ENCODE measurements at regions not wholly inside any gene's neighbourhood (a gene's known extent, or its start where the extent isn't known, plus 50 kb on each side); places are given as distances from the start of the nearest gene placed in this dataset.

DNA sequence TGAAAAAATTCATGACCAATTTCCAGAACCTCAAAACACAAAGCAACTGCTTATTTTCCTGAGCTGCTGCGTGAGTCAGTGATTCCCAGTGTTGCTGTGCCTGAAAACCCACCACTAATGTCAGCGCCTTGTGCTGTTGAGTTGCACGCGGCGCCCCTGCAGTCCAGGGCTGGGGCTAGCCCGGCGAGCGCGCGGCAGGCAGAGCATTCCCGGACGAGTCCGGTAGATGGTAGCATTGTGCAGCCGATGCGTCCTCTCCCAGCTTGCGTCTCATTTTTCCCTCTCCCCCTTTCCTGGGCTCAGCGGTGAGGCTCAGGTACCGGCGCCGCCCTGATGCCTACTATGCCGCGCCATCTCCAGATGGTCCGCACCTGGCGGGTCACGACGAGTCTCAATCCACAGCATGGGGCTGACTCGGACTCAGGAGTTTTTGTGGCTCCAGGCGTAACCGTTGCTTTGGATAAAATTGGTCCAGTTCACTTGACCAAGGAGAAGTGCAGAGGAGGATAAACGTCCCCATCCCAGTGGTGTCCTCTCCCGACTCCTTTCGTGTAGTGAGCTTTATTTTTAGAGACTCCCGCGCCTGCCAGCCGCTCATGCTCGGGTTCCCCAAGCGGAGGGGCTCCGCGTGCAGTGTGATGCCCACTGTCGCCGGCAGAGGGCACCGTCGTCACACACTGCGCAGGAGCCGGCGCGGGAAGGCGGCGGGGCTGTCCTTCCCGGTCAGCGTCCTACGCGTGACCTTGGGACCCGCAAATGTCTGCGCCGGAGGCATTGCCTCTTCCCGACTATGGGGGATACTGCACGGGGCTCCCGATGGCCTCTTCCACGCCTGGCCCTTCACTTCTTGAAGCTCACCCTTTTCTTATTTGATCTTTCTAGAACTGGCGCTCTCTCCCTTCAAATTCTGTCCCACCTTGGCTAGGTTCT, 53.6 kb upstream of the IGFBP7 start:
- Histone ChIP-seq H3K4me2 (ENCODE audit: low read length) (peak overlapping the region; percentile 90), H3K27ac (ENCODE audit: low read length) (peak overlapping the region; percentile 67), H3K9ac (ENCODE audit: low read length) (peak overlapping the region; percentile 78), H3K79me2 (replicated peaks; ENCODE audit: insufficient read depth, low read length) (no peaks in the 10 kb centered on the region), H3K27me3 (ENCODE audit: insufficient read depth, low read depth, low read length) (no peaks in the 10 kb centered on the region), H2AFZ (ENCODE audit: low read depth, low read length) (peak overlapping the region; percentile 59), H3K9me2 (ENCODE audit: insufficient read depth, low read length) (no peaks in the 10 kb centered on the region), H3K9me3 (ENCODE audit: low read length) (no peaks in the 10 kb centered on the region), H3K36me3 (ENCODE audit: insufficient read depth, low read length) (no peaks in the 10 kb centered on the region), H3K4me3 (ENCODE audit: low read length) (peak overlapping the region; percentile 84), H4K20me1 (ENCODE audit: insufficient read depth) (no peaks in the 10 kb centered on the region), H3F3A (ENCODE audit: insufficient read depth, low read length, poor library complexity, severe bottlenecking) (no peaks in the 10 kb centered on the region)
- TF ChIP-seq, protein P1, sequence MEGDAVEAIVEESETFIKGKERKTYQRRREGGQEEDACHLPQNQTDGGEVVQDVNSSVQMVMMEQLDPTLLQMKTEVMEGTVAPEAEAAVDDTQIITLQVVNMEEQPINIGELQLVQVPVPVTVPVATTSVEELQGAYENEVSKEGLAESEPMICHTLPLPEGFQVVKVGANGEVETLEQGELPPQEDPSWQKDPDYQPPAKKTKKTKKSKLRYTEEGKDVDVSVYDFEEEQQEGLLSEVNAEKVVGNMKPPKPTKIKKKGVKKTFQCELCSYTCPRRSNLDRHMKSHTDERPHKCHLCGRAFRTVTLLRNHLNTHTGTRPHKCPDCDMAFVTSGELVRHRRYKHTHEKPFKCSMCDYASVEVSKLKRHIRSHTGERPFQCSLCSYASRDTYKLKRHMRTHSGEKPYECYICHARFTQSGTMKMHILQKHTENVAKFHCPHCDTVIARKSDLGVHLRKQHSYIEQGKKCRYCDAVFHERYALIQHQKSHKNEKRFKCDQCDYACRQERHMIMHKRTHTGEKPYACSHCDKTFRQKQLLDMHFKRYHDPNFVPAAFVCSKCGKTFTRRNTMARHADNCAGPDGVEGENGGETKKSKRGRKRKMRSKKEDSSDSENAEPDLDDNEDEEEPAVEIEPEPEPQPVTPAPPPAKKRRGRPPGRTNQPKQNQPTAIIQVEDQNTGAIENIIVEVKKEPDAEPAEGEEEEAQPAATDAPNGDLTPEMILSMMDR (IDR thresholded peaks at IDR 0.05; ENCODE audit: poor library complexity, severe bottlenecking), result peak; percentile 93
- peak; percentile 88 for TF ChIP-seq SMC3 (conservative IDR thresholded peaks at IDR 0.05; ENCODE audit: poor library complexity)
- TF ChIP-seq EP300 (conservative IDR thresholded peaks at IDR 0.05; ENCODE audit: poor library complexity, severe bottlenecking), result peak; percentile 38
- no peak for TF ChIP-seq TAF1 (IDR thresholded peaks at IDR 0.05; ENCODE audit: low read depth)
- TF ChIP-seq, protein P2, sequence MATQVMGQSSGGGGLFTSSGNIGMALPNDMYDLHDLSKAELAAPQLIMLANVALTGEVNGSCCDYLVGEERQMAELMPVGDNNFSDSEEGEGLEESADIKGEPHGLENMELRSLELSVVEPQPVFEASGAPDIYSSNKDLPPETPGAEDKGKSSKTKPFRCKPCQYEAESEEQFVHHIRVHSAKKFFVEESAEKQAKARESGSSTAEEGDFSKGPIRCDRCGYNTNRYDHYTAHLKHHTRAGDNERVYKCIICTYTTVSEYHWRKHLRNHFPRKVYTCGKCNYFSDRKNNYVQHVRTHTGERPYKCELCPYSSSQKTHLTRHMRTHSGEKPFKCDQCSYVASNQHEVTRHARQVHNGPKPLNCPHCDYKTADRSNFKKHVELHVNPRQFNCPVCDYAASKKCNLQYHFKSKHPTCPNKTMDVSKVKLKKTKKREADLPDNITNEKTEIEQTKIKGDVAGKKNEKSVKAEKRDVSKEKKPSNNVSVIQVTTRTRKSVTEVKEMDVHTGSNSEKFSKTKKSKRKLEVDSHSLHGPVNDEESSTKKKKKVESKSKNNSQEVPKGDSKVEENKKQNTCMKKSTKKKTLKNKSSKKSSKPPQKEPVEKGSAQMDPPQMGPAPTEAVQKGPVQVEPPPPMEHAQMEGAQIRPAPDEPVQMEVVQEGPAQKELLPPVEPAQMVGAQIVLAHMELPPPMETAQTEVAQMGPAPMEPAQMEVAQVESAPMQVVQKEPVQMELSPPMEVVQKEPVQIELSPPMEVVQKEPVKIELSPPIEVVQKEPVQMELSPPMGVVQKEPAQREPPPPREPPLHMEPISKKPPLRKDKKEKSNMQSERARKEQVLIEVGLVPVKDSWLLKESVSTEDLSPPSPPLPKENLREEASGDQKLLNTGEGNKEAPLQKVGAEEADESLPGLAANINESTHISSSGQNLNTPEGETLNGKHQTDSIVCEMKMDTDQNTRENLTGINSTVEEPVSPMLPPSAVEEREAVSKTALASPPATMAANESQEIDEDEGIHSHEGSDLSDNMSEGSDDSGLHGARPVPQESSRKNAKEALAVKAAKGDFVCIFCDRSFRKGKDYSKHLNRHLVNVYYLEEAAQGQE (IDR thresholded peaks at IDR 0.05; ENCODE audit: borderline replicate concordance), result no peak
- no peak for TF ChIP-seq EZH2 (IDR thresholded peaks at IDR 0.05; ENCODE audit: borderline replicate concordance, insufficient read depth, low read length, poor library complexity, severe bottlenecking)
- TF ChIP-seq RAD21 (conservative IDR thresholded peaks at IDR 0.05), result peak; percentile 96
- peak; percentile 37 for TF ChIP-seq POLR2AphosphoS5 (IDR thresholded peaks at IDR 0.05)
- peak; percentile 76 for TF ChIP-seq MXI1 (conservative IDR thresholded peaks at IDR 0.05; ENCODE audit: poor library complexity, severe bottlenecking)

DNA sequence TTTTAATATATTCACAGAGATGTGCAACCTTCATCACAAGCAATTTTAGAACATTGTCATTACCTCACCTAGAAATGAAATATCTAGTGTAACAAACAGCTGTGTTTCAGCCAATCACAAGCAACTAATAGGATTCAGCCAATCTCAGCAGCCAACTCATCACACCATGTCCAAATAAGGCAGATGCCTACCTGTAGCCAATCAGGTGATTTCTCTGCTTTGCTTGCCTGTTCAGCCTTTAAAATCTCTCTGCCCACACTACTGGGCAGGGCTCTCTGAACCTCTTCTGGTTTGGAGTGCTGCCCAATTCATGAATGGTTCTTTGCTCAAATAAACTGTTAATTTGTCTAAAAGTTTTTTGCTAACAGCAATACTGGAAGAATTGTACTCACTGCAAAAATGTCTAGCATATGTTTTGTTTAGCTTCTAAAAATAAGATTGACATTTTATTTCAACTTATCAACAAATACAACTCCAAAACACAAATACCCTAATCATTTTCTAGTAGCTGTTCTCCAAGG, 52.4 kb upstream of the IGFBP7 start:
- H3K9me3 ChIP-seq (ENCODE audit: low read length), result no peaks in the 10 kb centered on the region
- no peak overlapping the region for H3K4me2 ChIP-seq (ENCODE audit: low read length)
- no peaks in the 10 kb centered on the region for H4K20me1 ChIP-seq (ENCODE audit: insufficient read depth)
- no peak overlapping the region for H3K4me3 ChIP-seq (ENCODE audit: low read length)
- no peaks in the 10 kb centered on the region for H3F3A ChIP-seq (ENCODE audit: insufficient read depth, low read length, poor library complexity, severe bottlenecking)
- H3K9me2 ChIP-seq (ENCODE audit: insufficient read depth, low read length), result no peaks in the 10 kb centered on the region
- H2AFZ ChIP-seq (ENCODE audit: low read depth, low read length), result no peak overlapping the region
- no peaks in the 10 kb centered on the region for H3K36me3 ChIP-seq (ENCODE audit: insufficient read depth, low read length)
- H3K79me2 ChIP-seq (replicated peaks; ENCODE audit: insufficient read depth, low read length), result no peaks in the 10 kb centered on the region
- H3K27me3 ChIP-seq (ENCODE audit: insufficient read depth, low read depth, low read length), result no peaks in the 10 kb centered on the region
- H3K9ac ChIP-seq (ENCODE audit: low read length), result no peak overlapping the region
- TF ChIP-seq, protein P1 (IDR thresholded peaks at IDR 0.05; ENCODE audit: poor library complexity, severe bottlenecking), result no peak
- TF ChIP-seq EZH2 (IDR thresholded peaks at IDR 0.05; ENCODE audit: borderline replicate concordance, insufficient read depth, low read length, poor library complexity, severe bottlenecking), result no peak
- no peak for TF ChIP-seq TAF1 (IDR thresholded peaks at IDR 0.05; ENCODE audit: low read depth)
- TF ChIP-seq SMC3 (conservative IDR thresholded peaks at IDR 0.05; ENCODE audit: poor library complexity), result no peak
- TF ChIP-seq POLR2AphosphoS5 (IDR thresholded peaks at IDR 0.05), result no peak
- TF ChIP-seq MXI1 (conservative IDR thresholded peaks at IDR 0.05; ENCODE audit: poor library complexity, severe bottlenecking), result no peak
- TF ChIP-seq, protein P2 (IDR thresholded peaks at IDR 0.05; ENCODE audit: borderline replicate concordance), result no peak
- TF ChIP-seq EP300 (conservative IDR thresholded peaks at IDR 0.05; ENCODE audit: poor library complexity, severe bottlenecking), result no peak
- TF ChIP-seq RAD21 (conservative IDR thresholded peaks at IDR 0.05), result no peak
- no peak overlapping the region for H3K27ac ChIP-seq (ENCODE audit: low read length)
